RPMI7951 (cell line): ENCODE measurements at regions not wholly inside any gene's neighbourhood (a gene's known extent, or its start where the extent isn't known, plus 50 kb on each side); places are given as distances from the start of the nearest gene placed in this dataset.
A peak's percentile ranks its signal among the peaks of the same experiment; 100 is the strongest.
"Not testable (repeated sequence)": the region's sequence is repeated elsewhere in the genome, so short reads cannot be mapped to it uniquely, and the experiment has no call there.

Experiments used
- DNase-seq: peaks from one replicate; pipeline ENCODE4 v3.0.0-alpha.2; 2012; ENCODE audit warnings: low read depth

- DNase-seq, result no peak
Observed at GRCh38 chr5:45057564-45057963, 248.8 kb downstream of the MRPS30 start.

- DNase-seq, result peak; percentile 1
Observed at GRCh38 chr5:45060724-45061123, 252.0 kb downstream of the MRPS30 start.

GRCh38 chr5:45062044-45062443 is 253.3 kb downstream of the MRPS30 start:
- no peak for DNase-seq

DNA sequence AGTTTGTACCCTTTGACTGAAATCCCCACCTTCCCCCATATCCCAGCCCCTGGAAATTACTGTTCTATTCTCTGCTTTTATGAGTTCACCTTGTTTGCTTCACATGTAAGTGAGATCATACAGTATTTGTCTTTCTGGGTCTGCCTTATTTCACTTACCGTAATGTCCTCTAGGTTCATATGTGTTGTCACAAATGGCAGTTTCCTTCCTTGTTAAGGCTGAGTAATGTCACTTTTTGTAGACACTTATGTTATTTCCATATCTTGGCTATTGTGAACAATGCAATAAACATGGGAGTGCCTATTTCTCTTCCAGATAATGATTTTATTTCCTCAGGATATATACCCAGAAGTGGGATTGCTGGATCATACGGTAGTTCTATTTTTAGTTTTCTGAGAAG is 272.3 kb downstream of the MRPS30 start:
- no peak for DNase-seq

DNA sequence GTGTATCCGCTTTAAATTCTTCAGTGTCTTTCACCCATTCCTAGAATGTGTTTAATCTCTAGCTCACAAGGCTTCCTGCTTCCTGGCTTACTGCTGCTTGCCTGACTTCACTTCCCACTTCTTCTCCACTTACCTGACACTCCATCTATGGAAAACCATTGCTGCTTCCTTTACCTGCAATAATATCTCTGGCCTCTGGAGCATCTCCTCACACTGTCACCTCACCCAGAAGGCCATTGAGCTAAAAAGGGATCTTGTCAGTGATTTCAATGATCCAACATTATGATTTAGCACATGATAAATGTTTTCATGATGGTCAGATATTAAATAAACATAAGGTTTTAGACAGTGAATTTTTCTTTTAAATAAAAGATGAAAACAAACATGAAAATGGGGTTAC is 281.1 kb downstream of the MRPS30 start:
- DNase-seq, result no peak

DNA sequence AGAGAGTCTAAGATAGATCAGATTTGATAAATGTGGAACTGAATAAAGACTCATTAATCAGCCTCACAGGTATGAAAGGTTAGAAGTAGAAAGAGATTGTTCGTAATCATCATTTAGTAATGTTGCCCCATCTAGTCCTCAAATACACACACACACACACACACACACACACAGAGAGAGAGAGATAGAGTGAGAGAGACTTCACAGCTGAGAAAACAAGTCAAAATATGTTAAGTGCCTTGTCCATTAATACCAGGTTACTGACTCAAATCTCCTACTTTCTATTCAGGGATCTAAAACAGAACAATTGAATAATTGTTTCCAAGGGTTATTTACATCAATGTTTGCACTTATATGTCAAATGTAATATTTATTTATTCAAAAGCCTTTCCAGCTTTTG is 284.6 kb downstream of the MRPS30 start:
- no peak for DNase-seq

- no peak for DNase-seq
Observed at GRCh38 chr5:45094876-45095440, 286.2 kb downstream of the MRPS30 start.

- DNase-seq, result no peak
Observed at GRCh38 chr5:45098483-45098882, 289.7 kb downstream of the MRPS30 start.

GRCh38 chr5:45101146-45101545 is 292.4 kb downstream of the MRPS30 start:
- DNase-seq, result peak; percentile 9

DNA sequence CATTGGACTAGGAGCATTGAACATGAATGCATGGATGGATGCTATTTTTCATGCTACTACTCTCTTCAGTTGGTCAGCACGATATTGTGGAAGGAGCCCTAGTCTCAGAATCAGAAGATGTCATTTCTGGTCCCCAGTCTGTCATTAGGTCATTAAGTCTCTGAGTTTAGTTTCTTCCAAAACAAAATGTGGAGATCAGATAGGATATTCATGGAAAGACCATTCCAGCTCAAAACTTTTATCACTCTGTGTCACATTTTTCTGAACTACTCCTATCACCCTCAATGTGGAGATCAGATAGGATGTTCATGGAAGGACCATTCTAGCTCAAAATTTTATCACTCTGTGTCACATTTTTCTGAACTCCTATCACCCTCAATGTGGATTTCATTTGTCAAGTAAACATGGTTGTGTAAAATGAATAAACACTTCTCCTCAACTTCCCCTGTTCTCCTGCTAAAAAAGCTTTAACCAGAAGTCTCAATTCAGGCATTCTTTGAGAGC is 296.8 kb downstream of the MRPS30 start:
- DNase-seq, result no peak

- no peak for DNase-seq
Observed at GRCh38 chr5:45109062-45109461, 300.3 kb downstream of the MRPS30 start.

GRCh38 chr5:45109636-45110035 is 300.9 kb downstream of the MRPS30 start:
- DNase-seq, result no peak

DNA sequence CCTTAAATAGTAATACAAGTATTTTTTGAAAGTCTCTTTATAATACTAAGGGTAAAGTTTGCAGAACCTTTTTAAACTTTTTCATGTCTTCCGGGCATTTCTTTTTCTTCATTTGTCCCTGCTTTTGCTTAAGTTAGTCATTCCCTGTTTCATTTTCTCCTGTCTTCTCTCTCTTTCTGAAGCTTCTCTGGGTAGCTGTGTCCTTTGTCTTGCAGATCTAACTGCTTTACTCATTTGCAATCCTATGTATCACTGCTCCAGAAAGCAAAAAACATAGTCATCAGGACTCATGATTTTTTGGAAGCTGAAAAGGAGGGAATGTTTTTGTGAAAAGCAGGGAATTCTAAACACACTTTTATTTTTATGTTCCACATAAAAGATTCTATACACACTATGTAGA is 301.7 kb downstream of the MRPS30 start:
- DNase-seq, result no peak

GRCh38 chr5:45113726-45114125 is 305.0 kb downstream of the MRPS30 start:
- DNase-seq, result peak; percentile 1

GRCh38 chr5:45132972-45133371 is 324.2 kb downstream of the MRPS30 start:
- DNase-seq, result no peak

GRCh38 chr5:45162974-45163373 is 354.2 kb downstream of the MRPS30 start:
- peak; percentile 1 for DNase-seq

GRCh38 chr5:45171563-45171962 is 362.8 kb downstream of the MRPS30 start:
- DNase-seq, result no peak

DNA sequence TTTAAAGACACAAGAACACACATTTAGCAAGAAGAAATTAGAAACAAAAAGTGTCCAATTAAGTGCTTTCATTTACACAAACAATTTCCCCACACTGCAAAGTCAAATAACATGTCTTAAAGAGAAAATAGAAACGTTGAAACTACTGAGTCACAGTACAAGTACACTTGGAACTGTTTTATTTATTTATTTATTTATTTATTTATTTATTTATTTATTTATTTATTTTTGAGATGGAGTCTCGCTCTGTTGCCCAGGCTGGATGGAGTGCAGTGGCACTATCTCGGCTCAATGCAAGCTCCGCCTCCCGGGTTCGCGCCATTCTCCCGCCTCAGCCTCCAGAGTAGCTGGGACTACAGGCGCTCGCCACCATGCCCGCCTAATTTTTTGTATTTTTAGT is 363.9 kb downstream of the MRPS30 start:
- not testable (repeated sequence) for DNase-seq

DNA sequence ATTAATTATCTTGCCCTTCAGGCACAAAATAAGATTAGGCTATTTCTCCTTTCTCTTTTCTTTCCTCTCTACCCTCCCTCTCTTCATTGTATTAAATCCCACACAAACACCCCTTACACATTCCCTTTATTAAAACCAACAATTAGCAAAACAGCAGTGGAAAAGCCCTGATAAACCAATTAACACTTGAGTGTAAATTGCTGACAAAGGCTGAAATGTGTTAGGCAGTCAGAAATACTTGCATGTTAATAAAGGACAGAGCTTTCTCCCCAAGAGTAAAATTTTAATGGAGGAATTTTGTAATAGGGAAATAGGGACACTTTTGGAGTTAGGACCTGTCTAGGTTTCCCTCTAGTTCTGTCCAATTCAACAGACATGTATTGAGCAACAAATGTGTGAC is 370.9 kb downstream of the MRPS30 start:
- no peak for DNase-seq

GRCh38 chr5:45189042-45189441 is 380.3 kb downstream of the MRPS30 start:
- no peak for DNase-seq

DNA sequence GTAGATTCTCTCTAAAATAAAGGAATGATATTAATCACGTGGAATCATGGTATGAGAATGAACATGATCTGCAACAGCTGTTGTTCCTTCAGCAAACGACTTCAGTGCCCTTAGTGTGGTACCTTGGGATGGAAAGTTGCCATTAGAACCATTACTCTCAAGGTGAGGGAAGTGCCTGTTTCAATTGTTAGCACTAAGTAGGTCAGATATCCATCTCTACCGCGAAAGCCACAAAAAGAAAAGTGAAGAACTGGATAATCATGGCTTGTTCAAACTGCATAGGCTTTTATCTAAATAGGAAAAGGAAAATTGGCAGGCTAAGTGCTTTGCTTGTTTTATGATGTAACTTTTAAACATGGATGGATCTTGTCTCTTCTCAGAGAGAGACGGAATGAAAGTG is 380.7 kb downstream of the MRPS30 start:
- DNase-seq, result peak; percentile 2

GRCh38 chr5:45195026-45195425 is 386.3 kb downstream of the MRPS30 start:
- DNase-seq, result no peak
